Stimulated activated CD4-positive, alpha-beta T cell treated with anti-CD3 and anti-CD28 coated beads, Interleukin-12 subunit alpha, Interleukin-12 subunit beta, amount 100 ng/mL, for 48 hours (primary cell): ENCODE measurements at regions not wholly inside any gene's neighbourhood (a gene's known extent, or its start where the extent isn't known, plus 50 kb on each side); places are given as distances from the start of the nearest gene placed in this dataset.

Experiments
- DNase-seq, 3 donors: peaks; one replicate each; pipeline ENCODE4 v3.0.0-alpha.2; 2020; ENCODE audit warnings: low read depth in 2 of 3, low spot score in 1 of 3

GRCh38 chr20:57948180-57948955 lies 238.6 kb upstream of the PMEPA1 start:
- DNase-seq: no peak

- DNase-seq: no peak
Observed at GRCh38 chr20:57947421-57948179, 237.8 kb upstream of the PMEPA1 start.

GRCh38 chr20:57946559-57947315 lies 236.9 kb upstream of the PMEPA1 start:
- no peak for DNase-seq

- DNase-seq: no peak
Observed at GRCh38 chr20:57944988-57945387, 235.2 kb upstream of the PMEPA1 start.

GRCh38 chr20:57943950-57944349 lies 234.1 kb upstream of the PMEPA1 start:
- DNase-seq: no peak

GRCh38 chr20:57943291-57943690 lies 233.5 kb upstream of the PMEPA1 start:
- DNase-seq: no peak

- no peak for DNase-seq
Observed at GRCh38 chr20:57941604-57942381, 232.0 kb upstream of the PMEPA1 start.

- no peak for DNase-seq
Observed at GRCh38 chr20:57940868-57941522, 231.2 kb upstream of the PMEPA1 start.

GRCh38 chr20:57940376-57940775 lies 230.6 kb upstream of the PMEPA1 start:
- no peak for DNase-seq

GRCh38 chr20:57939499-57939898 lies 229.7 kb upstream of the PMEPA1 start:
- DNase-seq: no peak

- DNase-seq: no peak
Observed at GRCh38 chr20:57938158-57939108, 228.6 kb upstream of the PMEPA1 start.

- no peak for DNase-seq
Observed at GRCh38 chr20:57936636-57937385, 227.0 kb upstream of the PMEPA1 start.

GRCh38 chr20:57934913-57935312 lies 225.1 kb upstream of the PMEPA1 start:
- no peak for DNase-seq

GRCh38 chr20:57934007-57934805 lies 224.4 kb upstream of the PMEPA1 start:
- no peak for DNase-seq

- DNase-seq: no peak
Observed at GRCh38 chr20:57932227-57932864, 222.5 kb upstream of the PMEPA1 start.

GRCh38 chr20:57930351-57930750 lies 220.5 kb upstream of the PMEPA1 start:
- no peak for DNase-seq

- DNase-seq: no peak
Observed at GRCh38 chr20:57928181-57928967, 218.6 kb upstream of the PMEPA1 start.
